GM19397 (cell line): ENCODE measurements at regions not wholly inside any gene's neighbourhood (a gene's known extent, or its start where the extent isn't known, plus 50 kb on each side); places are given as distances from the start of the nearest gene placed in this dataset.

Experiments used
- ATAC-seq: cut with Tn5 transposase; IDR thresholded peaks from one replicate; pipeline ENCODE4 v1.9.1; 2021; ENCODE audit warnings: mild to moderate bottlenecking, moderate library complexity; ENCODE audit not compliant: unreplicated experiment

GRCh38 chr7:140242057-140243031 is 65.6 kb upstream of the KDM7A start:
- ATAC-seq: peak; percentile 53

GRCh38 chr7:140239653-140239935 is 62.8 kb upstream of the KDM7A start:
- no peak for ATAC-seq

DNA sequence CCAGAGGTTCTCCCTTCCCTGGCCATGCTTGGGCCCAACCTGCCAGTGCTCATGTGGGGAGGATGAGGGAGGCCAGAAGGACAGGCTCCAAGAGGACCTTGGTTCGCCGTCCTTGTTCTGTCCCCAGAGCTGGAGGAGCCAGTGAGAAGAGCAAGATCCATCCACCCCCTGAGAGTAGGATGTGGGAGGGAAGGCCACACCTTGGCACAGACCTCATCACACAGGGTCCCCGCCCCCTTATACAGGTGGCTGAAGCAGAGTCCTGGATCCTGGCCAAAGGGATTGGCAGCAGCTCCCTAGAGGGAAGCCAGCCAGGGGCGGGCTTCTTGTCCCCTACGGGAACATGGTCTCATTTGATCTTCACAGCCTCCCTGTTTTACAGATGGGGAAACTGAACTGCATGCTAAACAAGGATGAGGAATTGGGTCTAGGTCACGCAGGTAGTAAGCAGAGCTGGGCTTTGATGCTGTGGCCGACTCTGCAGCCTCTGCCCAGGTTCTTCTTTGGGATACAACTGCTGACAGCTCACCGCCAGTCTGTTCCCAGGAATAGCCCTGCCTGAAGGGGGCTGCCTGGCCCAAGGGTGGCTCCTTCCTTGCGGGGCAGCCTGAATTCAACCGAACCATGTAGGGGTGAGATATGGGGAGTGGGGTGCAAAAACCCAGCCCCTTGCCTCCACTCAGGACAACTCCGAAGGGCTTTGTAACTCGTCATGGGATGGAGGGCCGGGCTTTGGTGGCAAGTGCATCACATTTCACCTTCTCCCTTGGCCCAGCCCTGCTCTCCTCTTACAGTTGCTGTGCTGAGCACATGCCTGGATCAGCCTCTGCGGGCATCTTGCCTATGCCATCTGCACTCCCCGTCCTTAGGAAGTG is 62.2 kb upstream of the KDM7A start:
- ATAC-seq: no peak

DNA sequence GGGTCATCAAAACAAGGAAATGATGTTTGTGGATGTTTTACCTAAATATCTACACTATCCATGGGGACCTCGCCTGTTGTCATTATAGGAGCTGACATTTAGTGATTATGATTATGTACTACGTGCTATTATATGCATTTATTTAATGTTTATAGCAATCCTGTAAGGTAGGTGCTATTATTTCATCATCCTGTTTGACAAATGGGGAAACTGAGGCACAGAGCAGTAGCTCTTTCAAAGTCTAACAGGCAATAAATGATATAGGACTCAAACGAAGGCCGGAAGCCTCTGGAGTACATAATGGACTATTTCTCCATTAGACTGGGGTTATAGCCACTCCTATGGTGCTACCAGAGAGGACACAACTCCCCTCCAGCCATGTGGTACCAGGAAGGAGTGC is 60.6 kb upstream of the KDM7A start:
- no peak for ATAC-seq

GRCh38 chr7:140236626-140237025 is 59.8 kb upstream of the KDM7A start:
- ATAC-seq: no peak

- ATAC-seq: no peak
Measured at GRCh38 chr7:140235114-140235513, 58.3 kb upstream of the KDM7A start.

DNA sequence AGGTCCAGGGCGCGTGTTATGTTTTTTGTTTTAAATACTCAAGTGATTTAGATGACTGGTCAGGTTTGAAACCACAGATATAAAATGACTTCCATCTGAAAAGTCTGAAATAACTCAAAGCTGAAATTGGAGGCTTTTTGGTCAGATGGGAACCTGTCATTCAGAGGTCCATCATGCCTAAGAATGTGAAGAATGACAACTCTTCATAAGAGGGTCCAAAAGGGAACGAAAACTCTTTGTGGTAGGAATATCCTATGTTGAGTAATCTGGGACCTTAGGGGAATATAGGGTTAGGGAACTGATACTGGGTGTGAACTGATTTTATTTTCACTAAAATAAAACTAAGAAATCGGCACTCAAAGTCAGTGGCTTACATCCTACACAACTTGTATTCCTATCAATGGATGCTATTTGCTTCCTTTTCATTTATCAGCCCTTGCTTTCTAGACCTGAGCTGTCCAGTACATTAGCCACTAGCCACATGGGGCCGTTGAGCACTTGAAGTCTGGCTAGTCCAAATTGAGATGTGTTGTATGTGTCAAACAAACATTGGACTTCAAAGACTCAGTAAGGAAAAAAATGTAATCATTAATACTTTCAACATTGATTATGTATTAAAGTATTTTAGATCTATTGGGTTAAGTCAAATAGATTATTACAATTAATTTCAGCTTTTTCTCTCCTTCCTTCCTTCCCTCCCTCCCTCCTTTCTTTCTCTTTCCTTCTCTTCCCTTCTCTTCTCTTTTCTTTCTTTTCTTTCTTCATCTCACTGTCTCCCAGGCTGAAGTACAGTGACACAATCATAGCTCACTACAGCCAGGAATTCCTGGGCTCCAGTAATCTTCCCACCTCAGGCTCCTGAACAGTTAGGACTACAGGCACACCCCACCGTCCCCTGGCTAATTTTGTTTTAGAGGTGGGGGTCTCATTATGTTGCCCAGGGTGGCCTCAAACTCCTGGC is 56.5 kb upstream of the KDM7A start:
- ATAC-seq: no peak

- no peak for ATAC-seq
Measured at GRCh38 chr7:140231771-140232491, 55.1 kb upstream of the KDM7A start.

- ATAC-seq: no peak
Measured at GRCh38 chr7:140230861-140231770, 54.3 kb upstream of the KDM7A start.

DNA sequence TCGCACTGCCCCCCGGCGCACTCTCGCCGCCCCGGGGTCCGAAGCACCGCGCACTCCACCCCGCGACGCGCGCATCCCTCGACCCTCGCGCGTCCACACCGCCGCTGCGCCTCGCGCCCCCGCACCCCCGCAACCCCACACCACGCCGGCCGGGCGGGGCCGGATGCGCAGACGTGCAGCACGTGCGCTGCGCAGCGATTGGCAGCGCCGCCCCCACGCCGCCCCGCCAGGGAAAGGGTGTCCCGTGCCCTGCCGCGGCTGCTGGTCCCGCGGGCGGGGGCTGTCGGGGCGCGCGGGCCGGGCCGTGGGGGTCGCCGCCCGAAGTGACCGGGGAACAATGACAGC is 53.7 kb upstream of the KDM7A start:
- no peak for ATAC-seq

GRCh38 chr7:140229591-140230515 is 53.1 kb upstream of the KDM7A start:
- no peak for ATAC-seq

GRCh38 chr7:140229101-140229525 is 52.3 kb upstream of the KDM7A start:
- no peak for ATAC-seq
